K562 (cell line): ENCODE measurements at regions not wholly inside any gene's neighbourhood (a gene's known extent, or its start where the extent isn't known, plus 50 kb on each side); places are given as distances from the start of the nearest gene placed in this dataset.

Source experiments
- ARID1B ChIP-seq: fragments of 450-650 bp; IDR thresholded peaks from 2 replicates; pipeline ENCODE4 v1.6.1; 2016; ENCODE audit warnings: antibody characterized with exemption, mild to moderate bottlenecking, inconsistent platforms
- CREM ChIP-seq: IDR thresholded peaks from 2 replicates; pipeline ENCODE4 v1.6.1; 2014; ENCODE audit warnings: antibody characterized with exemption, low read depth
- DPF2 ChIP-seq: fragments of 450-650 bp; IDR thresholded peaks from 2 replicates; pipeline ENCODE4 v1.6.1; 2016
- ELF4 ChIP-seq: fragments of 450-650 bp; formaldehyde crosslinking; IDR thresholded peaks from 2 replicates; pipeline ENCODE4 v1.4.0; 2022; ENCODE audit warnings: missing genetic modification characterization
- ETV6 ChIP-seq, 3 experiments: fragments of 150-350 bp in 1 of 3; sonication (generic) in 1 of 3; formaldehyde crosslinking in 1 of 3; IDR thresholded peaks; 2 replicates each; pipeline versions ENCODE4 v1.6.1 to v1.8.0; 2014 to 2022; ENCODE audit warnings: borderline replicate concordance in 2 of 3, low read depth in 2 of 3, antibody characterized with exemption in 1 of 3, low read length in 1 of 3, mild to moderate bottlenecking in 1 of 3, missing genetic modification reagents in 1 of 3
- FOXA3 ChIP-seq, 2 experiments: fragments of 450-650 bp in 1 of 2; sonication (generic) in 1 of 2; formaldehyde crosslinking; IDR thresholded peaks in 1 of 2; conservative IDR thresholded peaks in 1 of 2; 2 replicates each; pipeline versions ENCODE4 v1.4.0 to v1.8.0; 2020 to 2022; ENCODE audit warnings: mild to moderate bottlenecking in 2 of 2, missing genetic modification reagents in 1 of 2
- MEIS2 ChIP-seq: fragments of 450-650 bp; IDR thresholded peaks from 2 replicates; pipeline ENCODE4 v1.6.1; 2014; ENCODE audit warnings: mild to moderate bottlenecking; ENCODE audit not compliant: partially characterized antibody
- MYC ChIP-seq, 2 experiments: fragments of 250-450 bp in 1 of 2; sonication (Bioruptor Pico) in 1 of 2; IDR thresholded peaks; 2 replicates each; pipeline versions ENCODE4 v1.5.1 to v1.6.1; 2012 to 2021; ENCODE audit warnings: low read depth in 2 of 2, borderline replicate concordance in 1 of 2, improper control_type of control experiment in 1 of 2, low read length in 1 of 2, mild to moderate bottlenecking in 1 of 2, moderate library complexity in 1 of 2
- NEUROD1 ChIP-seq: fragments of 150-350 bp; IDR thresholded peaks from 2 replicates; pipeline ENCODE4 v1.6.1; 2014; ENCODE audit warnings: borderline replicate concordance, low read length, low read depth; ENCODE audit not compliant: partially characterized antibody
- NR2C2 ChIP-seq, 2 experiments: fragments of 200-800 bp in 1 of 2; sonication (Bioruptor generic) in 1 of 2; sonication (generic) in 1 of 2; formaldehyde crosslinking in 1 of 2; IDR thresholded peaks; 2 replicates each; pipeline versions ENCODE4 v1.6.1 to v1.8.0; 2016 to 2022; ENCODE audit warnings: mild to moderate bottlenecking in 1 of 2, missing compliant biosample characterization in 1 of 2, missing genetic modification characterization in 1 of 2, missing genetic modification reagents in 1 of 2
- TCF7 ChIP-seq: sonication (generic); IDR thresholded peaks from 2 replicates; pipeline ENCODE4 v1.6.1; 2016; ENCODE audit warnings: antibody characterized with exemption, borderline replicate concordance
- ZNF384 ChIP-seq: IDR thresholded peaks from 2 replicates; pipeline ENCODE4 v1.6.1; 2012; ENCODE audit warnings: low read depth, low read length, improper control_type of control experiment
- ZNF766 ChIP-seq: fragments of 200-800 bp; sonication (Bioruptor generic); conservative IDR thresholded peaks from 2 replicates; pipeline ENCODE4 v1.6.1; 2016; ENCODE audit warnings: missing genetic modification characterization, missing compliant biosample characterization
- TF ChIP-seq, protein P1 (sequence below), 2 experiments: fragments of 450-650 bp in 1 of 2; sonication (generic) in 1 of 2; formaldehyde crosslinking in 1 of 2; IDR thresholded peaks in 1 of 2; conservative IDR thresholded peaks in 1 of 2; 2 replicates each; pipeline versions ENCODE4 v1.6.1 to v1.8.1; 2016 to 2023; ENCODE audit warnings: mild to moderate bottlenecking in 2 of 2, moderate library complexity in 2 of 2, inconsistent platforms in 1 of 2, missing genetic modification reagents in 1 of 2
- TF ChIP-seq, protein P2 (sequence below): fragments of 450-650 bp; IDR thresholded peaks from 2 replicates; pipeline ENCODE4 v1.6.1; 2017; ENCODE audit warnings: antibody characterized with exemption, mild to moderate bottlenecking
- TF ChIP-seq, protein P3 (sequence below): fragments of 450-650 bp; IDR thresholded peaks from 2 replicates; pipeline ENCODE4 v1.6.1; 2016
- TF ChIP-seq, protein P4 (sequence below), 2 experiments: fragments of 450-650 bp; IDR thresholded peaks; 2 replicates each; pipeline ENCODE4 v1.6.1; 2016

DNA sequence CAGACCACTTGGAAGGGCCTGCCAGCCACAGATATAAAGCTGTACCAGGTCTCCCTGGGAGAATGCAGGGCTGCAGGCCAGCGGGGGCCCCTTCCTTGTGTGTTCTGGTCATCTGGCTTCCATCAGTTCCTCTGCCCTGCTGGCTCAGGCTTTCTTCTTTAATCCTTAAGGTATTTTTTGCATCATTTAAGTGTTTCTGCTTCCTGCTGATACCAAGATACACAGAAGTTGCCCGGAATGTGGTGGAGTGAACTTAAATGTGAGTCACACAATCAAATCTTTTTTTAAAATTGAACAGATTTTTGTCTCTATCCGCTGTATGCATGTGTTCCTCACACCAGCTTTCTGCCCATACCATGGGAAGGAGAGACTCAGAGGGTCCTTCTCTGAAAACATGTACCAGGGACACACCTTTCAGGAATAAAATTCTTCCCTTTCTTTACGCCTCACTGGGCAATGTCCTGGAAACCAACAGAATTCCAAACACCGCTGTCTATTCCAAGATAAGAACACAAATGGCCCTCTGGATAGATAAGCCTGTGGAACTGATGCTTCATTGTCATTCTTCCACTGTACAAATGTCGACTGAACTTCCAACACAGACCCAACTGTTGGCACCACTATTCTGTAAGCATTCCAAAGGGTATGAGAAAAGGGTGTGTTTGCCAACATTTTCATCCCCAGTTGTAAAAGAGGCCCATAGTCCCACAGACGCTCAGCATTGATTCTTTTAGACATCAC lies 206.2 kb upstream of the MYLIP start (continued):
- peak; percentile 36; the same call in 1 of the 2 replicates for TF ChIP-seq MYC (IDR thresholded peaks at IDR 0.05; ENCODE audit: low read depth, low read length)
- TF ChIP-seq MYC (CRISPR knock-in tag; IDR thresholded peaks at IDR 0.05; ENCODE audit: borderline replicate concordance, low read depth), result no peak
- TF ChIP-seq ETV6 (IDR thresholded peaks at IDR 0.05; ENCODE audit: borderline replicate concordance in 1 of 2, low read depth in 2 of 2, low read length in 1 of 2), result peak in 1 of 2 experiments; percentile 68; a peak in 1 of 4 replicates
- no peak for TF ChIP-seq ETV6 (CRISPR knock-in tag; IDR thresholded peaks at IDR 0.05; ENCODE audit: borderline replicate concordance)
- TF ChIP-seq, protein P1, sequence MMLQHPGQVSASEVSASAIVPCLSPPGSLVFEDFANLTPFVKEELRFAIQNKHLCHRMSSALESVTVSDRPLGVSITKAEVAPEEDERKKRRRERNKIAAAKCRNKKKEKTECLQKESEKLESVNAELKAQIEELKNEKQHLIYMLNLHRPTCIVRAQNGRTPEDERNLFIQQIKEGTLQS (IDR thresholded peaks at IDR 0.05), result peak; percentile 93
- TF ChIP-seq, protein P1 (CRISPR knock-in tag; conservative IDR thresholded peaks at IDR 0.05), result 0 out of 2 replicates have a peak, but pooled peaks have one; percentile 46
- peak; percentile 55 for TF ChIP-seq NEUROD1
- TF ChIP-seq ZNF384, result peak; percentile 80
- TF ChIP-seq ARID1B, result peak; percentile 97
- TF ChIP-seq, protein P2, sequence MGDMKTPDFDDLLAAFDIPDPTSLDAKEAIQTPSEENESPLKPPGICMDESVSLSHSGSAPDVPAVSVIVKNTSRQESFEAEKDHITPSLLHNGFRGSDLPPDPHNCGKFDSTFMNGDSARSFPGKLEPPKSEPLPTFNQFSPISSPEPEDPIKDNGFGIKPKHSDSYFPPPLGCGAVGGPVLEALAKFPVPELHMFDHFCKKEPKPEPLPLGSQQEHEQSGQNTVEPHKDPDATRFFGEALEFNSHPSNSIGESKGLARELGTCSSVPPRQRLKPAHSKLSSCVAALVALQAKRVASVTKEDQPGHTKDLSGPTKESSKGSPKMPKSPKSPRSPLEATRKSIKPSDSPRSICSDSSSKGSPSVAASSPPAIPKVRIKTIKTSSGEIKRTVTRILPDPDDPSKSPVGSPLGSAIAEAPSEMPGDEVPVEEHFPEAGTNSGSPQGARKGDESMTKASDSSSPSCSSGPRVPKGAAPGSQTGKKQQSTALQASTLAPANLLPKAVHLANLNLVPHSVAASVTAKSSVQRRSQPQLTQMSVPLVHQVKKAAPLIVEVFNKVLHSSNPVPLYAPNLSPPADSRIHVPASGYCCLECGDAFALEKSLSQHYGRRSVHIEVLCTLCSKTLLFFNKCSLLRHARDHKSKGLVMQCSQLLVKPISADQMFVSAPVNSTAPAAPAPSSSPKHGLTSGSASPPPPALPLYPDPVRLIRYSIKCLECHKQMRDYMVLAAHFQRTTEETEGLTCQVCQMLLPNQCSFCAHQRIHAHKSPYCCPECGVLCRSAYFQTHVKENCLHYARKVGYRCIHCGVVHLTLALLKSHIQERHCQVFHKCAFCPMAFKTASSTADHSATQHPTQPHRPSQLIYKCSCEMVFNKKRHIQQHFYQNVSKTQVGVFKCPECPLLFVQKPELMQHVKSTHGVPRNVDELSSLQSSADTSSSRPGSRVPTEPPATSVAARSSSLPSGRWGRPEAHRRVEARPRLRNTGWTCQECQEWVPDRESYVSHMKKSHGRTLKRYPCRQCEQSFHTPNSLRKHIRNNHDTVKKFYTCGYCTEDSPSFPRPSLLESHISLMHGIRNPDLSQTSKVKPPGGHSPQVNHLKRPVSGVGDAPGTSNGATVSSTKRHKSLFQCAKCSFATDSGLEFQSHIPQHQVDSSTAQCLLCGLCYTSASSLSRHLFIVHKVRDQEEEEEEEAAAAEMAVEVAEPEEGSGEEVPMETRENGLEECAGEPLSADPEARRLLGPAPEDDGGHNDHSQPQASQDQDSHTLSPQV, result peak; percentile 53; the same call in 1 of the 2 replicates
- 0 out of 2 replicates have a peak, but pooled peaks have one; percentile 39 for TF ChIP-seq ZNF766 (CRISPR knock-in tag)
- peak; percentile 56 for TF ChIP-seq CREM
- peak; percentile 93 for TF ChIP-seq TCF7
- TF ChIP-seq FOXA3 (CRISPR knock-in tag; conservative IDR thresholded peaks at IDR 0.05 in 1 of 2, IDR thresholded peaks at IDR 0.05 in 1 of 2), result 0 out of 4 replicates have a peak, but pooled peaks of 1 of the 2 experiments have one; percentile 61
- TF ChIP-seq ELF4 (CRISPR knock-in tag), result 0 out of 2 replicates have a peak, but pooled peaks have one; percentile 8
- peak; percentile 94 for TF ChIP-seq DPF2
- TF ChIP-seq, protein P3, sequence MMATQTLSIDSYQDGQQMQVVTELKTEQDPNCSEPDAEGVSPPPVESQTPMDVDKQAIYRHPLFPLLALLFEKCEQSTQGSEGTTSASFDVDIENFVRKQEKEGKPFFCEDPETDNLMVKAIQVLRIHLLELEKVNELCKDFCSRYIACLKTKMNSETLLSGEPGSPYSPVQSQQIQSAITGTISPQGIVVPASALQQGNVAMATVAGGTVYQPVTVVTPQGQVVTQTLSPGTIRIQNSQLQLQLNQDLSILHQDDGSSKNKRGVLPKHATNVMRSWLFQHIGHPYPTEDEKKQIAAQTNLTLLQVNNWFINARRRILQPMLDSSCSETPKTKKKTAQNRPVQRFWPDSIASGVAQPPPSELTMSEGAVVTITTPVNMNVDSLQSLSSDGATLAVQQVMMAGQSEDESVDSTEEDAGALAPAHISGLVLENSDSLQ, result peak; percentile 12; the same call in 1 of the 2 replicates
- TF ChIP-seq, protein P4, sequence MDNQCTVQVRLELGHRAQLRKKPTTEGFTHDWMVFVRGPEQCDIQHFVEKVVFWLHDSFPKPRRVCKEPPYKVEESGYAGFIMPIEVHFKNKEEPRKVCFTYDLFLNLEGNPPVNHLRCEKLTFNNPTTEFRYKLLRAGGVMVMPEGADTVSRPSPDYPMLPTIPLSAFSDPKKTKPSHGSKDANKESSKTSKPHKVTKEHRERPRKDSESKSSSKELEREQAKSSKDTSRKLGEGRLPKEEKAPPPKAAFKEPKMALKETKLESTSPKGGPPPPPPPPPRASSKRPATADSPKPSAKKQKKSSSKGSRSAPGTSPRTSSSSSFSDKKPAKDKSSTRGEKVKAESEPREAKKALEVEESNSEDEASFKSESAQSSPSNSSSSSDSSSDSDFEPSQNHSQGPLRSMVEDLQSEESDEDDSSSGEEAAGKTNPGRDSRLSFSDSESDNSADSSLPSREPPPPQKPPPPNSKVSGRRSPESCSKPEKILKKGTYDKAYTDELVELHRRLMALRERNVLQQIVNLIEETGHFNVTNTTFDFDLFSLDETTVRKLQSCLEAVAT (IDR thresholded peaks at IDR 0.05), result peak in 1 of 2 experiments; percentile 38; a peak in 1 of 4 replicates
- no peak for TF ChIP-seq NR2C2 (CRISPR knock-in tag; IDR thresholded peaks at IDR 0.05)
- peak; percentile 24; the same call in 1 of the 2 replicates for TF ChIP-seq NR2C2 (tag; IDR thresholded peaks at IDR 0.05)
- peak; percentile 62 for TF ChIP-seq MEIS2
